CD4-positive, alpha-beta T cell (primary cell): ENCODE measurements at regions not wholly inside any gene's neighbourhood (a gene's known extent, or its start where the extent isn't known, plus 50 kb on each side); places are given as distances from the start of the nearest gene placed in this dataset.

Experiments used
- ATAC-seq: fragments of 200-7000 bp; cut with Tn5 transposase; one replicate; pipeline ENCODE4 v1.10.0; 2022; ENCODE audit warnings: mild to moderate bottlenecking; ENCODE audit not compliant: poor library complexity
- CTCF ChIA-PET: fragments of 350-600 bp; sonication (Branson Sonifier 250); formaldehyde crosslinking; loops from one replicate; lab custom pipeline; 2021; ENCODE audit warnings: antibody characterized with exemption, inconsistent platforms; lab: Charles Lee
- POLR2A ChIA-PET: fragments of 350-600 bp; sonication (Branson Sonifier 250); formaldehyde crosslinking; loops from one replicate; lab custom pipeline; 2021; ENCODE audit warnings: antibody characterized with exemption, inconsistent platforms; lab: Charles Lee
- DNase-seq, 14 experiments: peaks; one replicate each; pipeline ENCODE4 v3.0.0-alpha.2; 2013 to 2020; ENCODE audit warnings: mixed read lengths in 2 of 14
- H3K27ac ChIP-seq, 2 donors: one replicate each; pipeline versions ENCODE4 v1.5.1 to v1.7.0; 2013; ENCODE audit warnings: low read length in 2 of 2, low read depth in 1 of 2, mild to moderate bottlenecking in 1 of 2
- H3K27me3 ChIP-seq, 2 experiments: 1 replicate in 1 of 2; 2 replicates in 1 of 2; pipeline versions ENCODE4 v1.6.1 to v1.7.0; 2013; ENCODE audit warnings: low read length in 2 of 2, control low read depth in 1 of 2, mild to moderate bottlenecking in 1 of 2, moderate library complexity in 1 of 2; ENCODE audit not compliant: insufficient read depth in 2 of 2, control insufficient read depth in 1 of 2
- H3K36me3 ChIP-seq: one replicate; pipeline ENCODE4 v1.6.1; 2013; ENCODE audit warnings: low read length, control low read depth; ENCODE audit not compliant: insufficient read depth
- H3K4me1 ChIP-seq: one replicate; pipeline ENCODE4 v1.6.1; 2013; ENCODE audit warnings: low read length, control low read depth; ENCODE audit not compliant: insufficient read depth
- H3K4me3 ChIP-seq: one replicate; pipeline ENCODE4 v1.5.1; 2013; ENCODE audit warnings: mild to moderate bottlenecking, low read length, moderate library complexity
- H3K9me3 ChIP-seq, 2 experiments: 1 replicate in 1 of 2; 2 replicates in 1 of 2; pipeline versions ENCODE4 v1.6.1 to v1.7.0; 2013; ENCODE audit warnings: low read length in 2 of 2, mild to moderate bottlenecking in 2 of 2, control low read depth in 1 of 2, moderate library complexity in 1 of 2; ENCODE audit not compliant: control insufficient read depth in 1 of 2, insufficient read depth in 1 of 2
- H3K27ac Mint-ChIP-seq: one replicate; pipeline ENCODE4 v1.8.0; 2020; ENCODE audit warnings: mixed read lengths
- H3K27me3 Mint-ChIP-seq: one replicate; pipeline ENCODE4 v1.8.0; 2021; ENCODE audit warnings: mixed read lengths
- H3K36me3 Mint-ChIP-seq: one replicate; pipeline ENCODE4 v1.8.0; 2021; ENCODE audit warnings: low read depth, mixed read lengths
- H3K4me1 Mint-ChIP-seq: one replicate; pipeline ENCODE4 v1.8.0; 2021; ENCODE audit warnings: low read depth, mixed read lengths
- H3K4me3 Mint-ChIP-seq: one replicate; pipeline ENCODE4 v1.8.0; 2020; ENCODE audit warnings: mild to moderate bottlenecking, mixed read lengths
- H3K9me3 Mint-ChIP-seq: one replicate; pipeline ENCODE4 v1.8.0; 2020; ENCODE audit warnings: mixed read lengths
- CTCF ChIP-seq: fragments of 200-600 bp; IDR thresholded peaks from one replicate; pipeline ENCODE4 v1.8.0; 2022; ENCODE audit warnings: antibody characterized with exemption, mild to moderate bottlenecking
- intact Hi-C, 2 experiments: fragments of 100-400 bp; cut with DNase I in 1 of 2; cut with micrococcal nuclease in 1 of 2; formaldehyde crosslinking; loops; one replicate each; pipeline versions ENCODE4 v1.15.1 to v1.9.0; 2023 to 2025; cut with DNase I, micrococcal nuclease

- H3K9me3 ChIP-seq = no peaks in the 10 kb centered on the region
- DNase-seq = no peak
- Mint-ChIP-seq H3K4me3 (no peak overlapping the region), H3K9me3 (no peaks in the 10 kb centered on the region), H3K36me3 (no peaks in the 10 kb centered on the region), H3K4me1 (no peaks in the 10 kb centered on the region), H3K27me3 (no peaks in the 10 kb centered on the region), H3K27ac (no peak overlapping the region)
- H3K4me3 ChIP-seq = no peak overlapping the region
- POLR2A ChIA-PET = no interaction called here
- H3K4me1 ChIP-seq = no peaks in the 10 kb centered on the region
- no peak overlapping the region for H3K27ac ChIP-seq
- TF ChIP-seq CTCF = no peak
- ATAC-seq = no peak
- H3K36me3 ChIP-seq = no peaks in the 10 kb centered on the region
- H3K27me3 ChIP-seq = peaks cover 0 to 5% of the 10 kb centered on the region in 2 experiments
- CTCF ChIA-PET = interaction anchor here (0.8 kb wide), 1 partner anchor 9 kb away, joined by 3 read pairs; no protein-coding TSS in a partner anchor
- intact Hi-C loops = no loop called here
Observed at GRCh38 chr1:117286145-117286544, 75.4 kb upstream of the VTCN1 start.

GRCh38 chr1:117284399-117285215, 73.9 kb upstream of the VTCN1 start:
- ATAC-seq = no peak
- no peaks in the 10 kb centered on the region for H3K4me1 ChIP-seq
- CTCF ChIA-PET = no interaction called here

DNA sequence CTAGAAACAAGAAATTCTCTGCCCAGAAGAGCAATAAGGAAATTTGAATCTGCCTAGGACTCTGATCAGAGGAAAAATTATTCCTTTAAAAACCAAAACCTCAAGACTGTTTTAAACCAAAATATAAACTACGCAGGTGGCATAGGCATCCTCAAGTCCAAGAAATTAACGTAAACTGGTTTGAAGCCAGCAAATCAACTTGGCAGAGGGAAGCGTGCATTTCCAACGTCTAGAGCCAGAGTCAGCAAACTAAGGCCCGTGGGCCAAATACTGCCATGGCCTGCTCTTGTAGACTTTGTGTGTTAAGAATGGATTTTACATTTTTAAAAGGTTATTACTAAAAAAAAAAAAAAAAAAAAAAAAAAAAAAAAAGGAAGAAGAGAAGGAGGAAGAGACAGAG, 67.8 kb upstream of the VTCN1 start:
- Histone ChIP-seq H3K27ac (no peak overlapping the region), H3K27me3 (no peaks in the 10 kb centered on the region), H3K36me3 (no peaks in the 10 kb centered on the region), H3K4me3 (no peak overlapping the region), H3K4me1 (no peaks in the 10 kb centered on the region), H3K9me3 (no peaks in the 10 kb centered on the region)
- no peak for ATAC-seq
- no peak overlapping the region for H3K4me3 Mint-ChIP-seq
- POLR2A ChIA-PET = no interaction called here
- CTCF ChIA-PET = interaction anchor here (0.7 kb wide), 2 partner anchors 561 to 1304 kb away, joined by 3 to 4 read pairs; no protein-coding TSS in a partner anchor
- peaks cover 1% of the 10 kb centered on the region for H3K27me3 Mint-ChIP-seq
- H3K36me3 Mint-ChIP-seq = no peaks in the 10 kb centered on the region
- no peaks in the 10 kb centered on the region for H3K9me3 Mint-ChIP-seq
- no peak for DNase-seq
- TF ChIP-seq CTCF = no peak
- H3K4me1 Mint-ChIP-seq = no peaks in the 10 kb centered on the region
- H3K27ac Mint-ChIP-seq = no peak overlapping the region
- intact Hi-C loops = no loop called here

More at GRCh38 chr1:117284399-117285215, 73.9 kb upstream of the VTCN1 start:
- Histone ChIP-seq H3K36me3 (no peaks in the 10 kb centered on the region), H3K9me3 (no peaks in the 10 kb centered on the region), H3K27me3 (peaks cover 0 to 2% of the 10 kb centered on the region in 2 experiments), H3K4me3 (no peak overlapping the region), H3K27ac (no peak overlapping the region)
- Mint-ChIP-seq H3K27ac (no peak overlapping the region), H3K27me3 (no peaks in the 10 kb centered on the region), H3K4me3 (no peak overlapping the region), H3K9me3 (no peaks in the 10 kb centered on the region), H3K36me3 (no peaks in the 10 kb centered on the region), H3K4me1 (no peaks in the 10 kb centered on the region)
- TF ChIP-seq CTCF = no peak
- POLR2A ChIA-PET = no interaction called here
- no peak for DNase-seq
- intact Hi-C loops = no loop called here
